KG1 (cell line): ENCODE measurements at regions not wholly inside any gene's neighbourhood (a gene's known extent, or its start where the extent isn't known, plus 50 kb on each side); places are given as distances from the start of the nearest gene placed in this dataset.
"Not testable (repeated sequence)": the region's sequence is repeated elsewhere in the genome, so short reads cannot be mapped to it uniquely, and the experiment has no call there.

ENCODE experiments used
- DNase-seq: peaks from one replicate; lab custom pipeline; 2025; lab: John Stamatoyannopoulos, UW

DNA sequence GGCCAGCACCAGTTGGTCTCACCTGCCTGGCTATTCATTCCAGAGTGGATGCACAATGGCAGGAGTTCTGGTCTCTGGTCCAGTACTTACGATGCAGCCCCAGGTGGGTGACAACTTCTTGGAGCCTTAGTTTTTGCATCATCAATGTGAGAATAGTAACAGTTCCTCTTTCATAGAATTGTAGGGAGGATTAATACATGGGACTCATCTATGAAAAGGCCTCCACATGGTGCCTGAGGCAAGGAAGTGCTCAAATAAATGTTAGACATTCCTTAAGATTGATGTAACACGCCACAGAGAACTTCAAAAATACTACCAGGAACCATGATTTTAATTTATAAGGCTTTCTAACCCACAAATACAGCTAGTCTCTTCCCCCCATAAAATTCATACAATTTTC, 120.1 kb upstream of the CHST15 start:
- no peak for DNase-seq

DNA sequence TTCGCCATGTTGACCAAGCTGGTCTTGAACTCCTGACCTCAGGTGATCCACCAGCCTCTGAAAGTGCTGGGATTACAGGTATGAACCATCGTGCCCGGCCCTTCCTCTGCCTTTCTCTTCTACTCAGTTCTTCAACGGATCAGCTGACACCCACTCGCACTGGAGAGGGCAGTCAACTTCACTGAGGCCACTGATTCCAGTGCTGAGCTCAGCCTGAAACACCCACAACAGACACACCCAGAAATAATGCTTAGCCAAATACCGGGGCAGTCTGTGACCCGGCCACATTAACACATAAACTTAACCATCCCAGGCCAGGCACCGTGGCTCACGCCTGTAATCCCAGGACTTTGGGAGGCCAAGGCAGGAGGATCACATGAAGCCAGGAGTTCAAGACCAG, 119.3 kb upstream of the CHST15 start:
- DNase-seq: no peak

DNA sequence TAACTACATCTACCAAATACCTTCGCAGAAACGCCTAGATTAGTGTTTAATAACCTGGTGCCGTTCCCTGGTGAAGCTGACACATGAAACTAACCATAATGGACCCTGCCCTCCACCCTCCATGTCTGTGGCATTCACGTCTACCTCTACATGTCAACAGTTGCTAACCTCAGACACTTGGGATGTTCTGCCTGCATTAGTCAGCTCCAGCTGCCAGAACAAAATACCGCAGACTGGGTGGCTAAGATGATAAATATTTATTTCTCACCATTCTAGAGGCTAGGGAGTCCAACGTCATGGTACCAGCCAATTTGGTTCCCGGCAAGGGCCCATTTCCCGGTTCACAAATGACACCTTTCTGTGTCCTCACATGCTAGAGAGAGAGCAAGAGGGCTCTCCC, 118.5 kb upstream of the CHST15 start:
- DNase-seq: no peak

DNA sequence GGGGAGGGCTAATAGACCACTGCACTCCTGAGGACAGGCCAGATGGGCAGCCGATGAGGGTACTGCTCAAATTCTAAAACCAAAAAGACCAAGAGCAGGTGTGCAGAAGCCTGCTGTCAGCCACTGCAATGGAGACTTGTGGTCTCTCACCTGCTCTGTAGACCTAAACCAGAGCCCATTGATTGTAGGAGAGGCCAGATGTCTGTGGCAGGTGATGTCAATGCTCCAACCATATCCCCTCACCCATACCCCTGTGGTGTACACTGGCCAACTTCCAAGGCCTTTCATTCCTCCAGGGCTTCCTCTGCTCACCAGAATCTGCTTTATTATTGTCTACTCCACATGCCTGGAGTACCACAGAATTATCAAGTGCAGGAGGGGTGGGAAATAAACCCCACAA, 116.9 kb upstream of the CHST15 start:
- no peak for DNase-seq

DNA sequence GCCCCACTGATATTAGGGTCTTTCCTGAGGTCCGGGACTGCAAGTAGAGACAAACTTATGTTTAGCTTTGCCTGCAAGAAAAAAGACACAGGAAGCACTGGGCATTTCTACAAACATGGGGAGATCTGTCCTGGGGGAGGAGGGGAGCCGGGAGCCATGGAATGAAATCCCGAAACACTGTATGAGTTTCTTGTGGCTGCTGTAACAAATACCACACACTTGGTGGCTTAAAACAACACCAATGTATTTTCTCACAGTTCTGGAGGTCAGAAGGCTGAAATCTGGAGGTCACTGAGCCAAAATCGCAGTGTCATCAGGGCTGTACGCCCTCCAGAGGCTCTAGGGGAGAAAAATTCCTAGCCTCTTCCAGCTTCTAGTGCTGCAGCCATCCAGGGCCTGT, 114.0 kb upstream of the CHST15 start:
- no peak for DNase-seq

DNA sequence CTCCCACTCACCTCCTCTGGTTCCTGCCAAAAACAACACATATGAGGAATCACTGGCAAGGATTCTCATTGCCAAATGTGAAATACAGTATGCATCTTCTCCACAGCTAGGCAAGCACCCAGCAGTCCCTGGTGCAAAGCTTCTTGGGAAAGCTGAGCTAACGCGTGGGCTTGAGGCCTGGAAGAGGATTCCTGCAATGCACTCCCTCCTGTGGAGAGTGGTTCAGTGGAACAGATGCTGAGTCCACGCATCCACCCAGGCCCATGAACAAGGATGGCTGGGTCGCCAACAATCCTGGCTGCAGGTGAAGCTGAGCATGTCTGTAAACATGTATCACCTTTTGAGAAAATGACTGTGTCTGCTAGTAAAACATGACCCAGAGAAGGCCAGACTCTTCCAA, 113.2 kb upstream of the CHST15 start:
- DNase-seq: no peak

DNA sequence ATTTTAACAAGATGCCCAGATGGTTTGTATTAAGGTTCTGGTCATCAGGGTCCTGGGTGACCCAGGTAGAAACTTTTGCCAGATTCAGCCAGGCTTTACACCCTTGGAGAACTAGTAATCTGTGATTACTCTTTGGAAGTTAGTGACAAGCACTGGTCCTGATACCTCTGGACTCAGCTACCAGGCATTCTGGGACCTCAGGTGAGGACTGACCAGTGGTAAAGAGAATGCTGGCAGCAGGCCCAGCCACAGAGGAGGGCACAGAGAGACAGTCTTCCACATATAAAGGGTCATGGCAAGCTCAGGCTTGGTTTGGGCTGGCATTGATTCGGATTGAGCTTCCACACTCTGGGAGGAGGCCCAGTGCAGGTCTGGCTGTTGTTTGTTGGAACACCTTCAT, 112.0 kb upstream of the CHST15 start:
- no peak for DNase-seq

DNA sequence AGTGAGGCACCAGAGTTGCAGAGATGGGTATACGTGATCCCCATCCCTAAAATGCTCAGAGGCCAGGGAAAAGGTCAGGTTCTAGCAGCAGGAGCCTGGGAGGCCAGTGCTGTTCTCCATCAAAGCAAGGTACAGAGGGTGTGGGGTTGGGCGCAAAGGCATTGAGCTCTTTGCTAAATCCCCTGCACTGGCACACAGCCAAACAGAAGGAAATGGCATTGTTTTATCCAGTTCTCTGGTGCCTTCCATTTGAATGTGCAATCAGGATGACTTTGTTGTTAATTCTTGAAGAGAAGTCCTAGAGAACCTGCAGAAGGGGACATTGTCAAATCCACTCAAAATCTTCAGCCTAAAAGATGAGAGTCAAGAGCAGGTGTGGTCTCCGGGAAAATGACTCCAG, 111.3 kb upstream of the CHST15 start:
- no peak for DNase-seq

DNA sequence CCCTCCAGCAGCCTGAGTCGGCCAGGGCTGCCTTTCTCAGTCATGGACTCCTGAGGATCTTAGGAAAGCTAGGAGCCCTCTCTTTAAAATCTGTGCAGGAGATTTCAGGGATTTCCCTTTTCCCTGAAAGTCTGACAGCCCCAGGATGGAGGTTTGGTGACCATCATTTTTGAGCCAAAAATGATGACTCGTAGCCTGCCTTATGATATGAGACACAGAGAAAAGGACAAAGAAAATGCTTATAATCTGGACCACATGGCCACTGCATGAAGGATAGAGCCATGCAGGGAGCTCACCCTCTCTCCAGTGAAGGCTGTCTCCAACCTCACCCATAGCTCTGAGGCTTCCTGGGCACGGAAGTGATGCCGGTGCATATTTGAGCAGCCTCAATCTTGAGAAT, 106.6 kb upstream of the CHST15 start:
- no peak for DNase-seq

DNA sequence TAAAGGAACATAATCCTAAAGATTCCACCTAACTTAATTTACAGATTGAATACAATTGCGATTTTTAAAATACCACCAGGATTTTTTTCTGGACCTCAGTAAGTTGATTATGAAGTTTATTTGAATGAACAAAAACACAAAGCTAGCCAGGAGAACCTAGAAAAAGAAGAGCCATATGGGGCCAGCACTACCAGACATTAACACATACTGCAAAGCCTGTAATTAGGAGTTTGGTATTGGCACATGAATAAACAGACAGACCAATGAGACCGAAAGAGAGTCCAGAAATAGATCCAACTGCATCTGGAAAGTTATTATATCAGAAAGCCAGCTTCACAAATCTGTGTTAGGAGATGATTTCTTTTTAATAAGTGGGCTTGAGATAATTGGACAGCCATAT, 105.5 kb upstream of the CHST15 start:
- no peak for DNase-seq

DNA sequence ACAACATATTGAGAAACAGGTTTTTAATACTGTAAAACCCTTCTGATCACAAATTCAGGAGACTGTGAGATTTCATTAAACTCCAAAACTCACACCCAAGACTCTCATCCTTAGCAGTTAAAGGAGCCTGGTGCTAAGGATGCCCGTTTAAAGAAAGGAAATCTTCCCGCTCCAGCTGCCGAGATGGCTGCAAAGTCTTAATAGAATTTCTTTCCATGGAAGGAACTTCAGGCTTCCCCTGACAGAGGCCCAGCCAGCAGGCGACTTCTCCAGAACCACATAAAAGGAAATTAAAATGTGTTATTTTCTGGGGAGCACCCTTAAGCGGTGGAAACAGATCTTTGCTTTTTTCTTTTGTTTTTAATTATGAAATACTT, 104.7 kb upstream of the CHST15 start:
- no peak for DNase-seq

DNA sequence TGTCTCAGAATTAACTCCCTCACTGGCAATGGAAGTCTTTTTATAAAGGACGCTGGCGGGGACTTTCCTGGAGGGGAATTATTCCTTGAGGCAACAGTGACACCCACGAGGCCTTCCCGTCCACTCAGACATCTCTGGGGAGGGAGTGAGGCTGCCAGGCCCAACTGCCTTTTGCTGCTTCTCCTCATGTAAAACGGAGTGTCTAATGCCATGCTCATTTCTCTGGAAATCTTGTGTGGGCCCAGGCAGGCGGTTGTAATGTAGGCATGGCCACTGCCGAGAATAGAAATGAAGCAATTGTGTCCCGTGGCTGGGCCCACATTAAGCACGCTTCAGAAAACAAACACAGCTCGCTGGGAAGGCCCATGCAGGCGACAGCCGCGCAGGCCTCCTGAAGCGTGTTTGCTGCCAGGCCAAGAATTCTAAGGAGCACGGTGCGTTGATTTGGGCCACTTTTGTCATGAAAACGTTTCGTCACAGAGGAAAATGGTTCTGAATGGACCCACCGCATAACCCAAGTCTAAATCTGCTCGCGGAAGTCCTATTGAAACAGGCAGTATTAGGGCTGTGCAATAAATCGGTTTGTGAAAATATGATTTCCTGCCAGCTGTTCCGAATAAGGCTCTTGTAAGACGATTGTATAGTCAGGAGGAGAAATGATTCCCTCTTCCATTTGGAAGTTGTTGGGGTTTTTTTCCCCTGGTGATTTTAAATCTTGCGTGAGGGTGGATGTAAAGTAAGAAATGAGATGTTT, 104.2 kb upstream of the CHST15 start:
- DNase-seq: no peak

DNA sequence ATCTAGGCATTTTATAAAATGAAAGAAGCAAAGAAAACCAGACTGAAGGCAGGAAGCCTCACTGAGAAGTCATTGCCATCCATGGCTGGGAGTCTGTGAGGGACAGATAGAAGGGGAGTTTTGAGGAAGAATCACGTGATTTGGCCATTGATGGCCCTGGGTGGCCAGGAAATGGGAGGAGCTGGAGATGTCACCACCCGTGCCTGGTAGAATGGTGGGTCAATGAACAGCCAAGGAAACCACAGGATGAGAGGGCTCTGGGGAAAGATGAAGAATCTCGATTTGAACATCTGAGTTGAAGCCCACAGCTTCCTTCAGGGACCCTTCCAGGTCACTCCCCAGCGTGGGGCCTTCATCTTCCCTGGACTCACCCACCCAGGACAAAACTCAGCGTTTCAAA, 103.3 kb upstream of the CHST15 start:
- DNase-seq: no peak

DNA sequence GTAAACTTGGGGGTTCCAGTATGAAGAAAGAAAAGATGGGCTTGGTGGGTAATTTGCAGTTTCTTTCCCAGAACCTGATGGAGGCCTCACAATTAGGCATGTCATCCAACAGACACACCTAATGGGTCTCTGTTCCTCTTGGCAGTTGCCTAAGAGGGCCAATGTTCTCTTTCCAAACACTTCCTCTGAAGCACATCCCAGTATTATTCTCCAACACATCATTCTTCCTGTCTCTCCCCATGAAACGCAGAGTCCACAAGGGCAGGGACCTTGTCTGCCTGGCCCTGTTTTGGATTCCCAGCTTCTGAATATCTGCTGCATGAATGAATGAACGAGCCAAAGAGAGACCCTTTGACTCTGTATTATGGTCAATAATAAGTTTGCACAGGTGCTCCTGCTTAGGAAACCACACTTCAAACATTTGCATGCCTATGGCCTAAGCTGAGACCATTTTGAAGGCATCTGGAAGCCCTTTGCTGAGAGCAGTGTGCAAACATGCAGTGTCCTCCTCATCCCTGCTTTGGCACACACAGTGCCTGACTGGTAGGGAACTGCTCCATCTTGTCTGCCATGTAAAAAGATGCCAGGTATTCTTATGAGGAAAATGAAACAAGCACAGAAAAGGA, 100.9 kb upstream of the CHST15 start:
- DNase-seq: no peak

DNA sequence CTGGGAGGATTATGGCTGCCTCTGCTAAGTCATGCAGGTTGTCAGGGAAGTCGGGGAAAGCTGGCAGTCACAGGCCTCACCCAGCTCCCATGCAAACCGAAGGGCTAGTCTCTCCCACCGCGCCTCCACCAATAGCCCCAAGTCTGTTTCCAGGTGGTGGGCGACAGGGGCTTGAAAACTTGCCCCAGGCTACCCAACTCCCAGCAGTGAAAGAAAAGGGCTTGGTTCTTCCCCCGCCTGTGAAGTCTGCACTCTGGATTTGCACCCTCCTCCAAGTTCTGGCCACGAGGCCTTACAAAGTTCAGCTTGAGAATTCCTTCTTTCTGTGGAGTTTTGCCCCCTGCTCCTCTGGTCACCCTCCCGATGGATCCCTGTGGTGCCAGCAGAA, 99.9 kb upstream of the CHST15 start:
- DNase-seq: no peak

DNA sequence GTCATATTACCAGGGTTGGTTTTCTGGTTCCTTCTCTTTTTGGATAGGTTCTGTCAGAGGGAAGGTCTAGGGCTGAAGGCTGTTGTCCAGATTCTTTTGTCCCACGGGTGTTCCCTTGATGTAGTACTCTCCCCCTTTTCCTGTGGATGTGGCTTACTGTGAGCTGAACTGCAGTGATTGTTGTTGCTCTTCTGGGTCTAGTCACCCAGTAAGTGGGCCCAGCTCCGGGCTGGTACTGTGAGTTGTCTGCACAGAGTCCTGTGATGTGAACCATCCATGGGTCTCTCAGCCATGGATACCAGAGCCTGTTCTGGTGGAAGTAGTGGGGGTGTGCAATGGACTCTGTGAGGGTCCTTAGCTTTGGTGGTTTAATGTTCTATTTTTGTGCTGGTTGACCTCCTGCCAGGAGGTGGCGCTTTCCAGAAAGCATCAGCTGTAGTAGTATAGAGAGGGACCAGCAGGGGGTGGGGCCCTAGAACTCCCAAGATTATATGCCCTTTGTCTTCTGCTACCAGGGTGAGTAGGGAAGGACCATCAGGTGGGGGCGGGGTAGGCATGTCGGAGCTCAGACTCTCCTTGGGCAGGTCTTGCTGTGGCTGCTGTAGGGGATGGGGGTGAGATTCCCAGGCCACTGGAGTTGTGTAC, 99.4 kb upstream of the CHST15 start:
- DNase-seq: not testable (repeated sequence)

DNA sequence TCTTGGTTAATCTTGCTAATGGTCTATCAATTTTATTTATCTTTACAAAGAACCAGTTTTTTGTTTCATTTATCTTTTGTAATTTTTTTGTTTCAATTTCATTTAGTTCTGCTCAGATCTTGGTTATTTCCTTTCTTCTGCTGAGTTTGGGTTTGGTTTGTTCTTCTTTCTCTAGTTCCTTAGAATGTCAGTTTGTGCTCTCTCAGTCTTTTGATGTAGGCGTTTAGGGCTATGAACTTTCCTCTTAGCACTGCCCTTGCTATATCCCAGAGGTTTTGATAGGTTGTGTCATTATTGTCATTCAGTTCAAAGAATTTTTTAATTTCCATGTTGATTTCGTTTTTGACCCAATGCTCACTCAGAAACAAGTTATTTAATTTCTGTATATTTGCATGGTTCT, 97.1 kb upstream of the CHST15 start:
- DNase-seq: not testable (repeated sequence)

DNA sequence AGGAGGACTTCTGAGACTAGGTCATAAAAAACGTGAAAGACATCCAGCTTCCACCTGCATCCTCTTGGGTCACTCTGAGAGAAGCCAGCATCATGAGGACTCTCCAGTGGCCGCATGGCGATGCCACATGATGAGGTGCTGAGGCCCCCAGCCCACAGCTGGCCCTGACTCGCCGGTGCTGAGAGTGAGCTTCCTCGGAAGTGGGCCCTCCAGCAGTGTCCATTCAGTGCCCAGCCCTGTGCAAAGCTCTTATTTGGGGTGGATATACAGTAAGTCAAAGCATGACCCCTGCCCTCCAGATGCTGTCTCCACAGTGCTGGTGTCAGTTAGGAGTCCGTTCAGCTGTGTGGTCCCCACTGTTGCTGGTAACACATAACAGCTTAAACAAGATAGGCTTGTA, 93.6 kb upstream of the CHST15 start:
- no peak for DNase-seq

DNA sequence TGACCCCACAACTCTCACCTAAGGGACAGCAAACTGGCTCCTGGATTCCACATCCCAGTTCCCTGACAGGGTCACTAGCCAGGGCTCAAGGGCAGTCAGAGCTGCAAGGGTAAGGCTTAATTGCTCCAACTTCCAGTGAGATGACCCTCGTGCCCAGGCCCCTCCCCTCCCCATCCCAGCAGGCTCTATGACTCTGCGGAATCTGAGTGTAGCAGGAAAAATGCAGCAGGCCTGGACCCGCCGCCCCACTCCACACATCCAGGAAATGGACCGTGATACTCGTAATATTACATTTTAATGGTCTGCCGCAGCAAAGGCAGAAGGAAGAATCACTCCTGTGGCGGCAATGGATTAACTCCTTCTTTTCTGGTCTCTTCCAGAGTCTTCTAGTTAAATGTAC, 91.7 kb upstream of the CHST15 start:
- DNase-seq: no peak

DNA sequence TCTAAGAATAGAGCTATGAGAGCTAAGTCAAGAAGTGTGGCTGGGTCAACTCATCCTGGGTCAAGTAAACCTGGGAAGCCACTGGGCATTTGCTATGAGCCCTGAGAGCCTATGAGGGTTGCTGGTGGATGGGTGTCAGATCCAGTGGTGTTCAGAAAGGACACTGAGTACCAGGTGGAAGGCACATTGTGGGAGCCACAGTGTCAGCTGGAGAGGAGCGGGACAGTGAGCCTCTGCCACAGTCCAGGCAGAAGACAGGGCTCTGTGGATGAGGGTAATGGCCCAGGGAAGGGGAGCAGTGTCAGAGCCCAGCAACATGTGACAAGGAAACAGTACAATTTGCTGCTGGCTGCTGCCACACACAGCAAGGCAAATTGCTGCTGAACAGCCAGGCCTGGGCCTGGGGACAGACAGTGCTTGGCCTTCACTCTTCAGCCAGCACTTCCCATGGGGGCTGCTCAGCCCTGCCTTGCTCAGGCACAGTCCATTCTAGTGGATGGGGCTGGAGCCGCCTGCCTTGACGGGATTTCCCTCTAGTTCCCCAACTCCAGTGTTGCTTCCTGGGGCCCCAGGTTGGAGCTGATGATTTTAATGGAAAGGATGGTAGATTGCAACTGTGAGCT, 90.9 kb upstream of the CHST15 start:
- no peak for DNase-seq

DNA sequence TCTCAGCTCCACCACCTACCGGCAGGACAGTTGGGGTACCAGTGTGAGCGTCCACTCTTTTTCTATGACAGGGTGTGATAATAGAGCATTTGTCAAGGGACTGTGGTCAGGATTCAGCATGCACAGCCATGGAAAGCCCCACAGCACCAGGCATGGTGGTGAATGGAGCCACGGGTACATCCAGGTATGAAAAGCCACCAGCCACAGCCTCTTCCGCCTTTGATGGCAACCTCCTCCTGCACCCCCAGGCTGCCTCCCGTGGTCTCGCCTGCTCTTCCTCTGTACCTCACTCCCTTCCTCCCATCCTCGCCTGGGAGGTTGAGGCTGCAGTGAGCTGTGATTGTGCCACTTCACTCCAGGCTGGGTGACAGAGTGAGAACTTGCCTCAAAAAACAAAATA, 90.2 kb upstream of the CHST15 start:
- no peak for DNase-seq

DNA sequence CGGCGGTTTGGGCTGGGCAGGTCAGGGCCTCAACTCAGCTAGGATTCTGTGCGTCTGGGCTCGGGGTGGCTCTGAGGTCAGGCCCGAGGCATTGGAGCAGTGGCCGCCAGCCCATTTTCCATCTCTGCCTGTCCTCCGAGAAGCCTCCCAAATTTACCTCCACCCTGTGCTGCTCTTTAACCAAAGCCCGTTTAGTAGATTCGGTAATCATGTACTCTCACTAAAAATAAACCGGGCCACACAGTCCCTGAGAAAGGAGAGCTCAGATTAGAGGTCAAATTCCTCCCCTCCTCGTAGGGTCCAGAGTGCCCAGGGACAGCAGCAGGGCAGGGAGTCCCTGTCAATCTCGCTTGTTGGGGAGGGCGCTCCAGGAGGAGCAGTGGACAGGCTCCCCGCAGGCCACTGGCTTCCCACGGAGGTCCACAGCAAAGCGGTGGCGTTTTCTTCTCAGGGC, 88.7 kb upstream of the CHST15 start:
- DNase-seq: no peak

DNA sequence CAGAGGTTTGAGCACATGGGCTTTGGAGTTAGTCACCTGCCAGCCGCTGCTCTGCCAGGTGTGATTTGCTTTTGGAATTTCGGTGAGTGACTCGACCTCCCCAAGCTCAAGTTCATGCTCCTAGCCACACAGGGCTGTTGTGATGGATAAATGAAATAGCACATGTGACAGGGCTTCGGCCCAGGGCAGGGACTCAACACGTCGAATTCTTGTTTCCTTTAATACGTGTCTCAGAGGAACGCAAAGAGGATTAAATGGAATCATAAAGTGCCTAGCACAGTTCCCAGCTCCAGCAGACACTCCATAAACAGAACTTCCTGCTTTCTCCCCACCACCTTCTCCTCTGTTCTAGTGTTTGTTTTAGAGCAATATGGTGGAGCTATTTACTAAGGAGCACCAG, 88.3 kb upstream of the CHST15 start:
- DNase-seq: no peak
